BLaER1 (cell line): ENCODE measurements at regions not wholly inside any gene's neighbourhood (a gene's known extent, or its start where the extent isn't known, plus 50 kb on each side); places are given as distances from the start of the nearest gene placed in this dataset.

ENCODE experiments used
- H3K27ac ChIP-seq: shearing (Covaris generic); formaldehyde crosslinking; 2 replicates; pipeline ENCODE4 v1.8.1; 2022
- H3K27me3 ChIP-seq: shearing (Covaris generic); formaldehyde crosslinking; 2 replicates; pipeline ENCODE4 v1.8.1; 2022
- H3K36me3 ChIP-seq: shearing (Covaris generic); formaldehyde crosslinking; 2 replicates; pipeline ENCODE4 v1.8.1; 2022
- H3K4me1 ChIP-seq: shearing (Covaris generic); formaldehyde crosslinking; 2 replicates; pipeline ENCODE4 v1.8.1; 2022
- H3K4me2 ChIP-seq: shearing (Covaris generic); formaldehyde crosslinking; 2 replicates; pipeline ENCODE4 v1.8.1; 2022
- H3K4me3 ChIP-seq: shearing (Covaris generic); formaldehyde crosslinking; 2 replicates; pipeline ENCODE4 v1.8.1; 2022
- H3K9ac ChIP-seq: shearing (Covaris generic); formaldehyde crosslinking; 2 replicates; pipeline ENCODE4 v1.8.1; 2022
- H3K9me3 ChIP-seq: shearing (Covaris generic); formaldehyde crosslinking; 2 replicates; pipeline ENCODE4 v1.8.1; 2022
- H4K20me1 ChIP-seq: shearing (Covaris generic); formaldehyde crosslinking; 2 replicates; pipeline ENCODE4 v1.8.1; 2022
- Cebpa-rat ChIP-seq: shearing (Covaris generic); IDR thresholded peaks from 2 replicates; pipeline ENCODE4 v1.8.1; 2022

DNA sequence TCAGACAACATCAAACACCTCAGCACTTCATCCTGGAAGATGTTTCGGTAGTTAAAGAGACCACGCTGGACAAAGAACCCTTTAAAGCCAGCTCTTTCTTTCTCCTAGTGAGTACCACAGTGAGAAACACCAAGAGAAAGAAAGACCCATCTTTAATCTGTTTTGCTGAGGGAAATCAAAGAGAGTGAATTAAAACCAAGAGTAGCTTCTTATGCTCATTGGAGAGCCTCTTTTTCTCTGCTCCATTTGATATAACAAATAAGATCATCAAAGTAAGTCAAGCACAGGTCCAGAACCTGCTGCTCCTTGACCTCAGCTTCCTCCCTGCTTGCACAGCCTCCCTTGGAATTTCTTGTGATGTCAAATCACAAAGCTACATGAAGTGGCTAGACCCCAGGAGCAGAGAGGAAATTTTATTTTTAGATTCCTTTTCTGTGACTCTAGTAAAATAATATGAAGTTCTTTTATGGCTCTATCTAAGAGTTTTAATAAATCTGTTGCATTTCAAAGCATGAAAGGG lies 436.4 kb downstream of the C3orf38 start:
- Histone ChIP-seq H3K27me3 (no peaks in the 10 kb centered on the region), H3K27ac (no peak overlapping the region), H3K4me2 (no peak overlapping the region), H3K9me3 (no peaks in the 10 kb centered on the region), H3K4me1 (no peaks in the 10 kb centered on the region), H3K9ac (no peak overlapping the region), H3K4me3 (no peak overlapping the region), H4K20me1 (no peaks in the 10 kb centered on the region), H3K36me3 (no peaks in the 10 kb centered on the region)
- no peak for TF ChIP-seq Cebpa-rat

DNA sequence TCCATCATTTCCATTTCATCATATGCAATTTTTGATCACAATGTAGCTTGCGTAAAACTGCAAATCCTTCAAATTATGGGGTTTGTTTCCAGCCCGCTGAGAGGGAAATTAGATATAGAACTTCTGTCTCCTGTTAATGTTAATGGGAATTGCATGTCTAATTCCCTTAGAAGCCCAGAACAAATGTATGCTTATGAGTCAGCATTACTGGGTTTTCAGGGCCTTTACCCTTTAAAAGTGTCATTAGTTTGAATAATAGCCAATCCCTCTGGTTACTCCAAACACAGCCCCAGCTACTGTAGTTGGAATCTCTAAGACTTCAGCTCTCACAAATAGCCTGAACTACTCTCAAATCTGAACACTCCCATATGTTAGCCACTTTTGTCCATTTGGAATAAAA lies 439.4 kb downstream of the C3orf38 start:
- no peak for TF ChIP-seq Cebpa-rat
- Histone ChIP-seq H3K4me2 (no peak overlapping the region), H4K20me1 (no peaks in the 10 kb centered on the region), H3K27me3 (no peaks in the 10 kb centered on the region), H3K27ac (no peak overlapping the region), H3K9me3 (no peaks in the 10 kb centered on the region), H3K36me3 (no peaks in the 10 kb centered on the region), H3K4me1 (no peaks in the 10 kb centered on the region), H3K9ac (no peak overlapping the region), H3K4me3 (no peak overlapping the region)

- Histone ChIP-seq H3K36me3 (no peaks in the 10 kb centered on the region), H3K4me3 (no peak overlapping the region), H3K9ac (no peak overlapping the region), H4K20me1 (no peaks in the 10 kb centered on the region), H3K4me2 (no peak overlapping the region), H3K27me3 (no peaks in the 10 kb centered on the region), H3K27ac (no peak overlapping the region), H3K9me3 (no peaks in the 10 kb centered on the region), H3K4me1 (no peaks in the 10 kb centered on the region)
- TF ChIP-seq Cebpa-rat, result no peak
Observed at GRCh38 chr3:88595026-88595425, 445.3 kb downstream of the C3orf38 start.

- no peak overlapping the region for H3K4me2 ChIP-seq
- no peak overlapping the region for H3K27ac ChIP-seq
- no peaks in the 10 kb centered on the region for H3K27me3 ChIP-seq
- no peaks in the 10 kb centered on the region for H4K20me1 ChIP-seq
- no peaks in the 10 kb centered on the region for H3K36me3 ChIP-seq
- H3K9me3 ChIP-seq, result no peaks in the 10 kb centered on the region
- H3K9ac ChIP-seq, result no peak overlapping the region
- no peak for TF ChIP-seq Cebpa-rat
- H3K4me1 ChIP-seq, result no peaks in the 10 kb centered on the region
- H3K4me3 ChIP-seq, result no peak overlapping the region
Observed at GRCh38 chr3:88596451-88596850, 446.7 kb downstream of the C3orf38 start.

DNA sequence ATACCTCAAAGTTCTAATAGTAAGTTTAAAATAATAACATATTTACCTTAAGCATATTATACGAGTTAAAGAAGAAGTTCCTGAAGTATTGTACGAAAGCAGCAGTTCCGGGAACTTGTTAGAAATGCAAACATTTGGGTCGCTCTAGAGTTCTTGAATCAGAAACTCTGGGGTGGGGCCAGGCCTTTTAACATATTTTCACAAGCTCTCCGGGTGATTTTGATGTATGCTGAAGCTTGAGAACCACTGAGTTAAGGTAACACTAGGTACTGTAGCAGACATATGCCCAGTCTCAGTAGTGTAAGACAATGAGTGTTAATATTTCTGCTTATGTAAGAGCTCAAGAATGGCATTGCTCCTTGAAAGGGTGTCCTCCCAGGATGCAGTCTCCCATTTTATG lies 461.1 kb downstream of the C3orf38 start:
- H3K9me3 ChIP-seq, result no peaks in the 10 kb centered on the region
- H3K36me3 ChIP-seq, result no peaks in the 10 kb centered on the region
- TF ChIP-seq Cebpa-rat, result no peak
- H4K20me1 ChIP-seq, result no peaks in the 10 kb centered on the region
- H3K27me3 ChIP-seq, result no peaks in the 10 kb centered on the region
- no peak overlapping the region for H3K27ac ChIP-seq
- no peak overlapping the region for H3K9ac ChIP-seq
- no peaks in the 10 kb centered on the region for H3K4me1 ChIP-seq
- H3K4me3 ChIP-seq, result no peak overlapping the region
- no peak overlapping the region for H3K4me2 ChIP-seq

- no peaks in the 10 kb centered on the region for H3K4me1 ChIP-seq
- no peak overlapping the region for H3K4me2 ChIP-seq
- H3K36me3 ChIP-seq, result no peaks in the 10 kb centered on the region
- TF ChIP-seq Cebpa-rat, result no peak
- H4K20me1 ChIP-seq, result no peaks in the 10 kb centered on the region
- H3K27ac ChIP-seq, result no peak overlapping the region
- no peak overlapping the region for H3K4me3 ChIP-seq
- H3K9me3 ChIP-seq, result no peaks in the 10 kb centered on the region
- no peaks in the 10 kb centered on the region for H3K27me3 ChIP-seq
- no peak overlapping the region for H3K9ac ChIP-seq
Observed at GRCh38 chr3:88611826-88612326, 462.1 kb downstream of the C3orf38 start.

- TF ChIP-seq Cebpa-rat, result no peak
- Histone ChIP-seq H3K27ac (no peak overlapping the region), H4K20me1 (no peaks in the 10 kb centered on the region), H3K9me3 (no peaks in the 10 kb centered on the region), H3K4me2 (no peak overlapping the region), H3K4me3 (no peak overlapping the region), H3K4me1 (no peaks in the 10 kb centered on the region), H3K36me3 (no peaks in the 10 kb centered on the region), H3K27me3 (no peaks in the 10 kb centered on the region), H3K9ac (no peak overlapping the region)
Observed at GRCh38 chr3:88616413-88616812, 466.7 kb downstream of the C3orf38 start.

DNA sequence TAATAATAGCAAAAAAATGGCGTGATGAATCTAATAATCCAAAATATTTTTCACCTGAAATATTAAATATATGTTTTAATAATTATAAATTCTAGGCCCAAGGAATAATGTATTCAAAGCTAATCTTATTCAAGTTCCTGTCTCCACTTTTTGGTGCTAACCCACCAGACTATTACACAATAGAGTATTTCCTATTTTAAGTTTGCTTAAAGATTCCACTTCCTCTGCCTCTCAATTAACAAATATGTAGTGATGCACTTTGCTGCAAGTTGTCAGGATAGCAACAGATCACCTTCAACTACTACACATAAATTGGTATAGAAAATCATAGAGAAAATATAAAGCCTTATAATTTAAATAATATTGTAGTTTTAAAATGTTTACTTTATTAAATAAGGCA lies 467.5 kb downstream of the C3orf38 start:
- H3K4me3 ChIP-seq, result no peak overlapping the region
- no peaks in the 10 kb centered on the region for H3K9me3 ChIP-seq
- no peaks in the 10 kb centered on the region for H3K4me1 ChIP-seq
- H3K36me3 ChIP-seq, result no peaks in the 10 kb centered on the region
- H4K20me1 ChIP-seq, result no peaks in the 10 kb centered on the region
- TF ChIP-seq Cebpa-rat, result no peak
- H3K4me2 ChIP-seq, result no peak overlapping the region
- H3K27ac ChIP-seq, result no peak overlapping the region
- H3K9ac ChIP-seq, result no peak overlapping the region
- H3K27me3 ChIP-seq, result no peaks in the 10 kb centered on the region

DNA sequence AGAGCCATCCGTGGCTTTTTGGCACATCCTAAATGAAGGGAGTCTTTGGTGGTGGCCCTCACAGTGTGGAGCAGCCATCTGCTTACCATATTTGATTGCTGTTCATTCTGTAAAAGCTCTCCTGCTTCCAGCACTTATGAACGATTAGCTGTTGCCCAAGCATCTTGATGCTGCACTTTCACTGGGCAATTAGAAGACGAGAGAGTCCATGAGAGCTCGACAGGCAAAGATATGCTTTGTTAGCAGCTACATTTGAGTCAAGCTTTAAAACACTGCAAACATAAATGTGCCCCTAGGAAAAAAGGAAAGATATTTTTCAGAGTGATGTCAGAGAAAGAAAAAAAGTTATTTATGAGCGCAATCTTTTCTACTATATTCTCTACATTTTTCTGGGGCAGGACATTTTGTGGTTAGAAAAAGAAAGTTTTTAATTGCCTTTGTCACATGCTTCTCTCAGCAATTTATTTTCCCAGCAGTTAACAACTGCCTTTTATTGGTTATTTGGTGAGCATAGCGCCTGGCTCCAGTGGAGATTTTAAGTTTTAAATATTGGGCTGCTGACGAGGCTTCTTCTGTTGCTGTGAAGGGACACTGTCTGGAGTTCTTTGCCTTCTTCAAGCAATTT lies 468.4 kb downstream of the C3orf38 start:
- TF ChIP-seq Cebpa-rat, result no peak
- H3K9me3 ChIP-seq, result no peaks in the 10 kb centered on the region

GRCh38 chr3:88621586-88621985 lies 471.8 kb downstream of the C3orf38 start:
- H3K27ac ChIP-seq, result no peak overlapping the region
- no peak for TF ChIP-seq Cebpa-rat
- H3K36me3 ChIP-seq, result no peaks in the 10 kb centered on the region
- H4K20me1 ChIP-seq, result no peaks in the 10 kb centered on the region
- H3K4me1 ChIP-seq, result no peaks in the 10 kb centered on the region
- no peaks in the 10 kb centered on the region for H3K27me3 ChIP-seq
- no peak overlapping the region for H3K9ac ChIP-seq
- H3K4me3 ChIP-seq, result no peak overlapping the region
- H3K9me3 ChIP-seq, result no peaks in the 10 kb centered on the region
- H3K4me2 ChIP-seq, result no peak overlapping the region

More for the DNA sequence above, 468.4 kb downstream of the C3orf38 start:
- Histone ChIP-seq H4K20me1 (no peaks in the 10 kb centered on the region), H3K27ac (no peak overlapping the region), H3K4me3 (no peak overlapping the region), H3K9ac (no peak overlapping the region), H3K4me2 (no peak overlapping the region), H3K36me3 (no peaks in the 10 kb centered on the region), H3K27me3 (no peaks in the 10 kb centered on the region), H3K4me1 (no peaks in the 10 kb centered on the region)

DNA sequence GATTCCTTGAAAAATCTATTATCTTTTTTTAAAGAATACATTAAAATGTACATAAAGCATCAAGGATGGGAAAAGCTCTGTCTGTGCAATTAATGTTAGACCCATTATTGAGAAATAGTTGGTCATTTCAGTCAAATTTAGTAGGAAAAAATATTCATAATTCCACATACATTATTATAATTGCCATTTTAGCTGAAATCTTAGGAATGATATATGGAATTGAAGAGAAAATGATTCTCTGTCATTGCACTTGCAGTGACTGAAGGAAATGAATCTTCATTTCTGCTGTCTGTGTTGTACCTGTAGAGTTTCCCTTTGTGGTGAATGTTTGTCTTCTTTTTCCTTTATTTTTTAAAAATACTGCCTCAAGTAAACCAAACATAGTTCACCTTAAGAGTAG lies 473.9 kb downstream of the C3orf38 start:
- H3K4me3 ChIP-seq, result no peak overlapping the region
- no peaks in the 10 kb centered on the region for H3K36me3 ChIP-seq
- no peak for TF ChIP-seq Cebpa-rat
- no peaks in the 10 kb centered on the region for H3K9me3 ChIP-seq
- H4K20me1 ChIP-seq, result no peaks in the 10 kb centered on the region
- H3K4me2 ChIP-seq, result no peak overlapping the region
- no peak overlapping the region for H3K27ac ChIP-seq
- H3K9ac ChIP-seq, result no peak overlapping the region
- H3K27me3 ChIP-seq, result no peaks in the 10 kb centered on the region
- no peaks in the 10 kb centered on the region for H3K4me1 ChIP-seq
